ENCODE measurements at regions not wholly inside any gene's neighbourhood (a gene's known extent, or its start where the extent isn't known, plus 50 kb on each side); places are given as distances from the start of the nearest gene placed in this dataset.

DNA sequence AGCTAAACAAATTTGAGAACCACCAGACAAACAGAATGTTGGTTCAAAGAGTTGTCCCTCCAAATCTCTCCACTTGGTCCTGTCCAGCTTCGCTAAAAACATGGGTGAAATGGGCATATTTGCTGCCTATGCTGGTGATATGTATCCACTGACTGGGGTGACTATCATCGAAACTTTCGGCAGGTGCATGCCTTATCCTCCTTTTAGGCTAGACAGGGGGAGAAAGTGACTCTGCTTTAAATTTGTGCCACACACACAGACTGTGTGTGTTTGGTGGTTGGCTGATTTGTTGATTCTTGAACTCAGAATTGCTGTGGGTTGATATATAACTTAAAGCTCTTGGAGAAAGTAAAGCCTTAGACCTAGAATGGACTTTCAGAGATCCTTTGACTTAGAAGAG, 324.1 kb upstream of the NT5C1B start:
- no peaks in the 10 kb centered on the region for H3K36me3 Mint-ChIP-seq (ENCODE audit: low read depth)
- TF ChIP-seq, protein P1, sequence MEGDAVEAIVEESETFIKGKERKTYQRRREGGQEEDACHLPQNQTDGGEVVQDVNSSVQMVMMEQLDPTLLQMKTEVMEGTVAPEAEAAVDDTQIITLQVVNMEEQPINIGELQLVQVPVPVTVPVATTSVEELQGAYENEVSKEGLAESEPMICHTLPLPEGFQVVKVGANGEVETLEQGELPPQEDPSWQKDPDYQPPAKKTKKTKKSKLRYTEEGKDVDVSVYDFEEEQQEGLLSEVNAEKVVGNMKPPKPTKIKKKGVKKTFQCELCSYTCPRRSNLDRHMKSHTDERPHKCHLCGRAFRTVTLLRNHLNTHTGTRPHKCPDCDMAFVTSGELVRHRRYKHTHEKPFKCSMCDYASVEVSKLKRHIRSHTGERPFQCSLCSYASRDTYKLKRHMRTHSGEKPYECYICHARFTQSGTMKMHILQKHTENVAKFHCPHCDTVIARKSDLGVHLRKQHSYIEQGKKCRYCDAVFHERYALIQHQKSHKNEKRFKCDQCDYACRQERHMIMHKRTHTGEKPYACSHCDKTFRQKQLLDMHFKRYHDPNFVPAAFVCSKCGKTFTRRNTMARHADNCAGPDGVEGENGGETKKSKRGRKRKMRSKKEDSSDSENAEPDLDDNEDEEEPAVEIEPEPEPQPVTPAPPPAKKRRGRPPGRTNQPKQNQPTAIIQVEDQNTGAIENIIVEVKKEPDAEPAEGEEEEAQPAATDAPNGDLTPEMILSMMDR (IDR thresholded peaks at IDR 0.05), result no peak
- DNase-seq (ENCODE audit: low spot score), result no peak
- no peaks in the 10 kb centered on the region for H3K9me3 Mint-ChIP-seq (ENCODE audit: low read depth)
- peaks cover 32% of the 10 kb centered on the region for H3K4me1 Mint-ChIP-seq (ENCODE audit: low read depth)
- H3K4me3 Mint-ChIP-seq (ENCODE audit: unreplicated experiment), result no peak overlapping the region
- no peaks in the 10 kb centered on the region for H3K27me3 Mint-ChIP-seq (ENCODE audit: low read depth)
- no peak overlapping the region for H3K27ac Mint-ChIP-seq (ENCODE audit: unreplicated experiment)

DNA sequence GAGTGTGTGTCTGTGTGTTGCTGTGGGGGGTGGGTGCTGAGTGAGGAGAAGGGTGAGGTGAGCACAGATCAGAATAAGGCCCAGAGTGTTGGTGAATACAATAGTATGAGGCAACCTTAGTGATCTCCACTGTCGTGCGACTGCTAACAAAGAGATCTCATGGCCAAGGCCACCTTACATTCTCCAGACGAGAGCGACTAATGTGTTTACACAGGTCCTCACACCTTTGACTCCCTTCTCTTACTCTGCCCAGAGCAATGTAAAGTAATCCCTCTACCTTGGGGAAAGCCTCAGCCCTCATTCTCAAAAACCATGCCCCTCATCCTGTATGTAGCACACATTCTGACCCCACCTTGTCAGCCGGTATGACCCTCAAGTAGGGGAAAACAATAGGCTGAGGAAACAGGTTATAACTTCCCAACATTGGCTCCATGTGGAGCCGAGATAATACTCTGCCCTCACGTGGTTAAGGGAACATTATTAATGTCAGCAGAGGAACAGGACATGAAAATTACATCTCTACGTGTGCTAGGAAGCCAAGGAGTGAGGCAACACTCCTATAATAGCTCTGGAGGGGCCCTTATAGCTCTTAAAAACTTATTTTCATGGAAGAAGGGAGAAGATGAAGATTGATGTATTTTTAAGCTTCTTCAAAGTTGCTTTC, 323.0 kb upstream of the NT5C1B start:
- Mint-ChIP-seq H3K27me3 (ENCODE audit: low read depth) (no peaks in the 10 kb centered on the region), H3K27ac (ENCODE audit: unreplicated experiment) (peak overlapping the region; percentile 34), H3K9me3 (ENCODE audit: low read depth) (no peaks in the 10 kb centered on the region), H3K36me3 (ENCODE audit: low read depth) (no peaks in the 10 kb centered on the region), H3K4me3 (ENCODE audit: unreplicated experiment) (no peak overlapping the region), H3K4me1 (ENCODE audit: low read depth) (peaks cover 35% of the 10 kb centered on the region)
- TF ChIP-seq, protein P1 (IDR thresholded peaks at IDR 0.05), result no peak
- DNase-seq (ENCODE audit: low spot score), result no peak

DNA sequence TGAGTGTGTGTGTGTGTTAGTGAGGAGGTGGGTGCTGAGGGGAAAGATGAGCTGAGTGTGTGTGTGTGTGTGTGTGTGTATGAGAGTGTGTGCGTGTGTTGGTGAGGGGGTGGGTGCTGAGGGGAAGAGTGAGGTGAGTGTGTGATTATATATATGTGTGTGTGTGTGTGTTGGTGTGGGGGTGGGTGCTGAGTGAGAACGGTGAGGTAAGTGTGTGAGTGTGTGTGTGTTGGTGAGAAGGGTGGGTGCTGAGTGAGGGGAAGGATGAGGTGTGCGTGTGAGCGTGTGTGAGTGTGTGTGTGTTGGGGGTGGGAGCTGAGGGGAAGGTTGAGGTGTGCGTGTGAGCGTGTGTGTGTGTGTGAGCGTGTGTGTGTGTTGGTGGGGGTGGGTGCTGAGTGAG, 322.0 kb upstream of the NT5C1B start:
- peak overlapping the region; percentile 85 for H3K27ac Mint-ChIP-seq (ENCODE audit: unreplicated experiment)
- no peaks in the 10 kb centered on the region for H3K9me3 Mint-ChIP-seq (ENCODE audit: low read depth)
- no peaks in the 10 kb centered on the region for H3K36me3 Mint-ChIP-seq (ENCODE audit: low read depth)
- no peak for DNase-seq (ENCODE audit: low spot score)
- TF ChIP-seq, protein P1 (IDR thresholded peaks at IDR 0.05), result no peak
- H3K4me3 Mint-ChIP-seq (ENCODE audit: unreplicated experiment), result no peak overlapping the region
- no peaks in the 10 kb centered on the region for H3K27me3 Mint-ChIP-seq (ENCODE audit: low read depth)
- peaks cover 36% of the 10 kb centered on the region for H3K4me1 Mint-ChIP-seq (ENCODE audit: low read depth)

DNA sequence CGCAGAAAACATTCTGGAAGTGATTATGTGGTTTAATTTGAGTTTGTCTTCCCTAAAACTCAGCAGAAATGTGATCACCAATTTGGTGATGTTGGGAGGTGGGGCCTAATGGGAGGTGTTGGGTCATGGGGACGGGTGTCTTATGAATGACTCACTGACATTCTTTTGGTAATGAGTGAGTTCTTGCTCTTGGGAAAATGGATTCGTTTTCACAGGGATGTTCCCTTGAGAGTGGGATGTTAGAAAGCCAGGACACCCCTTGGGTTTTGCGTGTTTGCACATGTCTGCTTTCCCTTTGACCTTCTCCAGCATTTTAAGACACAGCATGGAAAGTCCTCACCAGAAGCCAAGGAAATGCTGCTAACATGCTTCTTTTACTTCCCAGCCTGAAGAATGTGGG, 321.5 kb upstream of the NT5C1B start:
- TF ChIP-seq, protein P1 (IDR thresholded peaks at IDR 0.05), result no peak
- Mint-ChIP-seq H3K9me3 (ENCODE audit: low read depth) (peaks cover 2% of the 10 kb centered on the region), H3K27ac (ENCODE audit: unreplicated experiment) (peak overlapping the region; percentile 85), H3K4me1 (ENCODE audit: low read depth) (peaks cover 36% of the 10 kb centered on the region), H3K4me3 (ENCODE audit: unreplicated experiment) (no peak overlapping the region), H3K27me3 (ENCODE audit: low read depth) (no peaks in the 10 kb centered on the region), H3K36me3 (ENCODE audit: low read depth) (peaks cover 1% of the 10 kb centered on the region)
- no peak for DNase-seq (ENCODE audit: low spot score)

DNA sequence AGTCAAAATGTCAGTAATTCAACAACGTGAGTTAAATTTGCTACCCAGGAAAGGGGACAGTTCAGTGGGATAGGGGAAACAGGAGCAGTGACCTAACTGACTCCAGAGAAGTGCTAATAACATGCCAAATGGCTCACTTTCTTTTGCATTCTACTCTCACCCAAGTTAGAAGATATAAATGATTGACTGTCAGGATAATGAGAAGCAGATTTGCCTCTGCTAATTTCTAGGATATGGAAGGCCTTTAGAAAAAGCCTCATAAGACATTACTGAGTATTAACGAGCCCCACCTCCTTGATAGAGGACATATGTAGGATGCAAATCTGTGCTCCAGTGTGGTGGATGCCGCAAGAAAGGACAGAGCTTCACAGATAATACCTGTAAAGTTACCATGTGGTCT, 318.6 kb upstream of the NT5C1B start:
- Mint-ChIP-seq H3K9me3 (ENCODE audit: low read depth) (peaks cover 7% of the 10 kb centered on the region), H3K36me3 (ENCODE audit: low read depth) (peaks cover 2% of the 10 kb centered on the region), H3K27ac (ENCODE audit: unreplicated experiment) (no peak overlapping the region), H3K4me1 (ENCODE audit: low read depth) (peaks cover 28% of the 10 kb centered on the region), H3K4me3 (ENCODE audit: unreplicated experiment) (no peak overlapping the region), H3K27me3 (ENCODE audit: low read depth) (no peaks in the 10 kb centered on the region)
- no peak for DNase-seq (ENCODE audit: low spot score)
- TF ChIP-seq, protein P1 (IDR thresholded peaks at IDR 0.05), result no peak
